Smooth muscle cell (in vitro differentiated cells): ENCODE measurements at regions not wholly inside any gene's neighbourhood (a gene's known extent, or its start where the extent isn't known, plus 50 kb on each side); places are given as distances from the start of the nearest gene placed in this dataset.

Experiments
- DNase-seq: peaks from one replicate; lab custom pipeline; 2025; ENCODE audit not compliant: unreplicated experiment; lab: John Stamatoyannopoulos, UW
- H2AFZ ChIP-seq: fragments of 200-600 bp; sonication (generic); 2 replicates; pipeline ENCODE4 v1.6.0; 2016; ENCODE audit warnings: antibody characterized with exemption, low read depth, mild to moderate bottlenecking
- H3F3A ChIP-seq: fragments of 200-600 bp; sonication (generic); 2 replicates; pipeline ENCODE4 v1.6.0; 2017; ENCODE audit warnings: antibody characterized with exemption, low read depth
- H3K27ac ChIP-seq: fragments of 200-600 bp; sonication (generic); 2 replicates; pipeline ENCODE4 v1.5.1; 2016; ENCODE audit warnings: low read depth, mild to moderate bottlenecking
- H3K27me3 ChIP-seq: fragments of 200-600 bp; sonication (generic); 2 replicates; pipeline ENCODE4 v1.6.1; 2016; ENCODE audit warnings: low read depth, mild to moderate bottlenecking
- H3K36me3 ChIP-seq: fragments of 200-600 bp; sonication (generic); 2 replicates; pipeline ENCODE4 v1.5.1; 2016; ENCODE audit warnings: low read depth
- H3K4me1 ChIP-seq: fragments of 200-600 bp; sonication (generic); 2 replicates; pipeline ENCODE4 v1.5.1; 2016; ENCODE audit warnings: low read depth
- H3K4me2 ChIP-seq: fragments of 200-600 bp; sonication (generic); 2 replicates; pipeline ENCODE4 v1.6.0; 2016; ENCODE audit warnings: mild to moderate bottlenecking
- H3K4me3 ChIP-seq: fragments of 200-600 bp; sonication (generic); 2 replicates; pipeline ENCODE4 v1.5.1; 2016; ENCODE audit warnings: mild to moderate bottlenecking
- H3K79me2 ChIP-seq: fragments of 200-600 bp; sonication (generic); 2 replicates; pipeline ENCODE4 v1.6.0; 2016; ENCODE audit warnings: low read depth, mild to moderate bottlenecking
- H3K9ac ChIP-seq: fragments of 200-600 bp; sonication (generic); 2 replicates; pipeline ENCODE4 v1.6.0; 2016; ENCODE audit warnings: low read depth
- H3K9me3 ChIP-seq: fragments of 200-600 bp; sonication (generic); replicated peaks from 2 replicates; pipeline ENCODE4 v1.5.1; 2016; ENCODE audit warnings: low read depth
- H4K20me1 ChIP-seq: fragments of 200-600 bp; sonication (generic); 2 replicates; pipeline ENCODE4 v1.6.0; 2016; ENCODE audit warnings: low read depth
- CTCF ChIP-seq: fragments of 200-600 bp; sonication (generic); IDR thresholded peaks from 2 replicates; pipeline ENCODE4 v1.5.1; 2017; ENCODE audit warnings: borderline replicate concordance, mild to moderate bottlenecking, antibody characterized with exemption; ENCODE audit not compliant: insufficient read depth, poor library complexity, severe bottlenecking
- WGBS: methylation state at CpG from one replicate; pipeline ENCODE4 v1.1.7; 2016; ENCODE audit warnings: low lambda C conversion rate; 5-methylcytosine and 5-hydroxymethylcytosine counted together

GRCh38 chr20:12201289-12201991 lies 283.7 kb downstream of the BTBD3 start:
- no peaks in the 10 kb centered on the region for H3K27me3 ChIP-seq
- H3K9me3 ChIP-seq, result no peaks in the 10 kb centered on the region
- no peaks in the 10 kb centered on the region for H3F3A ChIP-seq
- TF ChIP-seq CTCF, result no peak
- no peak overlapping the region for H3K4me3 ChIP-seq
- H4K20me1 ChIP-seq, result no peaks in the 10 kb centered on the region
- no peaks in the 10 kb centered on the region for H3K79me2 ChIP-seq
- DNase-seq, result no peak
- H2AFZ ChIP-seq, result no peak overlapping the region
- H3K36me3 ChIP-seq, result no peaks in the 10 kb centered on the region
- H3K27ac ChIP-seq, result no peak overlapping the region
- H3K9ac ChIP-seq, result no peak overlapping the region
- WGBS, result 78% methylated on average over 5 of the region's 5 CpGs
- no peaks in the 10 kb centered on the region for H3K4me1 ChIP-seq
- H3K4me2 ChIP-seq, result no peak overlapping the region

DNA sequence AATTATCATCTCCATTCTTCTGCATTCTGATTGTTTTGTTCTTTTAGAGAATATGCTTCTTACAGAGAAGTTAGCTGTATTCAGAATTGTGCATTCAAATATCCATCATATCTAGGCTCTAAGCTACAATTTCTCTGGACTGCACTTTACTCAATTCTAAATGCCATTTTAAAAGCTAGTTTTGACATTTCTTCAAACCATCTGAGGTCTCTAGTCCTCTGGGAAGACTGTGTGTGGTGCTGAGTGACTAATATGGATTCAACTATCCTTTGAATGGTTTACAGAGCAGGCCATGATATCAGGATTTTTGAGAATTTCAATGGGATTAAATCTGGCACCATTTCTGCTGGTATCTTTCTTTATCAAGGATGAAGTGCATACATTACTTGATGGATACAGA lies 285.7 kb downstream of the BTBD3 start:
- Histone ChIP-seq H3K9ac (no peak overlapping the region), H3K27ac (no peak overlapping the region), H3K4me1 (no peaks in the 10 kb centered on the region), H3K79me2 (no peaks in the 10 kb centered on the region), H3K4me3 (no peak overlapping the region), H3K9me3 (no peaks in the 10 kb centered on the region), H3K4me2 (no peak overlapping the region), H3F3A (no peaks in the 10 kb centered on the region), H4K20me1 (no peaks in the 10 kb centered on the region), H3K36me3 (no peaks in the 10 kb centered on the region), H2AFZ (no peak overlapping the region), H3K27me3 (no peaks in the 10 kb centered on the region)
- no peak for TF ChIP-seq CTCF
- no peak for DNase-seq

- no peak for TF ChIP-seq CTCF
- Histone ChIP-seq H2AFZ (no peak overlapping the region), H3K9ac (no peak overlapping the region), H3K27me3 (no peaks in the 10 kb centered on the region), H3K4me2 (no peak overlapping the region), H3K27ac (no peak overlapping the region), H4K20me1 (no peaks in the 10 kb centered on the region), H3K4me3 (no peak overlapping the region), H3K9me3 (no peaks in the 10 kb centered on the region), H3F3A (no peaks in the 10 kb centered on the region), H3K79me2 (no peaks in the 10 kb centered on the region), H3K4me1 (no peaks in the 10 kb centered on the region), H3K36me3 (no peaks in the 10 kb centered on the region)
- WGBS, result 93% methylated on average over 1 of the region's 1 CpG
- no peak for DNase-seq
Measured at GRCh38 chr20:12203981-12204380, 286.3 kb downstream of the BTBD3 start.

DNA sequence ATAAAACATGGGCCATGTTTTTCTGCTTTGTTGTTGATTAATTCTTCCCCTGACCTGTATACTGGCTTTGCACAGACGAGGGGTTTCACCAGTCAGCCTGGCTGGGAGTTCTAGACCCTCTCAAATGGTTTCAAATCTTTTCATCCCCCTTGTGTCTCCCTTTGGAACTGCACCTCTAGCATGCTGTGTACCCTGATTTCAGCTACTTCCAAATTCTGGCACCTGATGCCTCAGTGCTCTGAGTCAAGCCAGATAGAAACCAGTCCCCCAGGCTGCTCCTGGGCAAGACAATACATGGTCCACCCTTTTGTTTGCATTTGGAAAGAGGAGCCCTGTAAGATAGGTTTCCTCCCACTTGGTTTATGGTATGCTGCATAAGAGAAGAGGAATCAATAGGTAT lies 290.2 kb downstream of the BTBD3 start:
- Histone ChIP-seq H3K4me2 (no peak overlapping the region), H2AFZ (no peak overlapping the region), H3K9me3 (no peaks in the 10 kb centered on the region), H3K4me3 (no peak overlapping the region), H3K36me3 (no peaks in the 10 kb centered on the region), H3K27ac (no peak overlapping the region), H3K79me2 (no peaks in the 10 kb centered on the region), H3K9ac (no peak overlapping the region), H3K4me1 (no peaks in the 10 kb centered on the region), H3F3A (no peaks in the 10 kb centered on the region), H3K27me3 (no peaks in the 10 kb centered on the region), H4K20me1 (no peaks in the 10 kb centered on the region)
- peak; percentile 48 for TF ChIP-seq CTCF
- WGBS, result 33% methylated on average over 1 of the region's 1 CpG
- no peak for DNase-seq
